ENCODE measurements at regions not wholly inside any gene's neighbourhood (a gene's known extent, or its start where the extent isn't known, plus 50 kb on each side); places are given as distances from the start of the nearest gene placed in this dataset.

GRCh38 chr4:136311774-136312173 lies 1220.5 kb downstream of the PCDH18 start:
- TF ChIP-seq CTCF (IDR thresholded peaks at IDR 0.05) (no peak), SIN3A (IDR thresholded peaks at IDR 0.05; ENCODE audit: borderline replicate concordance, insufficient read depth, low read depth, low read length) (no peak), POLR2AphosphoS5 (IDR thresholded peaks at IDR 0.05; ENCODE audit: low read depth, low read length) (no peak), REST (IDR thresholded peaks at IDR 0.05; ENCODE audit: insufficient read depth in 1 of 2, low read depth in 2 of 2, low read length in 1 of 2) (no peak), TCF7L2 (IDR thresholded peaks at IDR 0.05; ENCODE audit: low read depth, low read length) (no peak)
- Histone ChIP-seq H3K4me3 (ENCODE audit: low read depth in 2 of 2, low read length in 2 of 2) (no peak overlapping the region), H3K27me3 (ENCODE audit: control insufficient read depth, insufficient read depth, low read length) (no peaks in the 10 kb centered on the region), H3K9me3 (ENCODE audit: control insufficient read depth, insufficient read depth, low read depth, low read length) (no peaks in the 10 kb centered on the region), H3K36me3 (ENCODE audit: control insufficient read depth, insufficient read depth, low read length) (no peaks in the 10 kb centered on the region), H3K4me1 (ENCODE audit: control insufficient read depth, insufficient read depth, low read length) (no peaks in the 10 kb centered on the region), H3K27ac (ENCODE audit: low read length) (no peak overlapping the region)
- ChIA-PET POLR2A (no interaction called here), CTCF (no interaction called here)
- intact Hi-C loops (cut with micrococcal nuclease; ENCODE audit: unreplicated experiment), result no loop called here
- no TSS peak for BruUV-seq (replicated peaks)
- in situ Hi-C loops (cut with HindIII; ENCODE audit: low pct_unique_long_range_greater_than_20kb, low sequenced_read_pairs), result no loop called here
- ATAC-seq (no peak), DNase-seq (ENCODE audit: low read depth, low spot score) (no peak)

GRCh38 chr4:136307765-136308164 lies 1224.5 kb downstream of the PCDH18 start:
- TF ChIP-seq TCF7L2 (IDR thresholded peaks at IDR 0.05; ENCODE audit: low read depth, low read length) (no peak), CTCF (IDR thresholded peaks at IDR 0.05) (no peak), SIN3A (IDR thresholded peaks at IDR 0.05; ENCODE audit: borderline replicate concordance, insufficient read depth, low read depth, low read length) (no peak), REST (IDR thresholded peaks at IDR 0.05; ENCODE audit: insufficient read depth in 1 of 2, low read depth in 2 of 2, low read length in 1 of 2) (no peak), POLR2AphosphoS5 (IDR thresholded peaks at IDR 0.05; ENCODE audit: low read depth, low read length) (no peak)
- DNase-seq (ENCODE audit: low read depth, low spot score) (no peak), ATAC-seq (no peak)
- no peak overlapping the region for H3K4me3 ChIP-seq (ENCODE audit: low read depth in 2 of 2, low read length in 2 of 2)
- intact Hi-C loops (cut with micrococcal nuclease; ENCODE audit: unreplicated experiment), result no loop called here
- no peaks in the 10 kb centered on the region for H3K4me1 ChIP-seq (ENCODE audit: control insufficient read depth, insufficient read depth, low read length)
- H3K9me3 ChIP-seq (ENCODE audit: control insufficient read depth, insufficient read depth, low read depth, low read length), result no peaks in the 10 kb centered on the region
- H3K27me3 ChIP-seq (ENCODE audit: control insufficient read depth, insufficient read depth, low read length), result no peaks in the 10 kb centered on the region
- no TSS peak for BruUV-seq (replicated peaks)
- H3K27ac ChIP-seq (ENCODE audit: low read length), result no peak overlapping the region
- no peaks in the 10 kb centered on the region for H3K36me3 ChIP-seq (ENCODE audit: control insufficient read depth, insufficient read depth, low read length)
- in situ Hi-C loops (cut with HindIII; ENCODE audit: low pct_unique_long_range_greater_than_20kb, low sequenced_read_pairs), result no loop called here
- ChIA-PET CTCF (no interaction called here), POLR2A (no interaction called here)

All from Panc1 (cell line).